Liver (tissue), 8 donors: ENCODE measurements at regions not wholly inside any gene's neighbourhood (a gene's known extent, or its start where the extent isn't known, plus 50 kb on each side); places are given as distances from the start of the nearest gene placed in this dataset.

ENCODE experiments used
- DNase-seq: peaks from one replicate; pipeline ENCODE4 v3.0.0-alpha.2; 2017; ENCODE audit warnings: low spot score
- H3K27ac ChIP-seq, 2 donors: one replicate each; pipeline ENCODE4 v1.7.0; 2013; ENCODE audit warnings: inconsistent platforms in 2 of 2, low read length in 2 of 2, control low read depth in 1 of 2, low read depth in 1 of 2, mild to moderate bottlenecking in 1 of 2
- H3K27me3 ChIP-seq, 4 donors: one replicate each; pipeline versions ENCODE4 v1.6.1 to v1.7.0; 2013; ENCODE audit warnings: low read length in 3 of 4, inconsistent platforms in 1 of 4, mild to moderate bottlenecking in 1 of 4, moderate library complexity in 1 of 4; ENCODE audit not compliant: control insufficient read depth in 4 of 4, insufficient read depth in 4 of 4
- H3K36me3 ChIP-seq, 4 donors: one replicate each; pipeline versions ENCODE4 v1.6.1 to v1.7.0; 2013; ENCODE audit warnings: low read length in 3 of 4, mild to moderate bottlenecking in 3 of 4, low read depth in 1 of 4, moderate library complexity in 1 of 4; ENCODE audit not compliant: control insufficient read depth in 4 of 4, insufficient read depth in 3 of 4
- H3K4me1 ChIP-seq, 4 donors: one replicate each; pipeline versions ENCODE4 v1.6.1 to v1.7.0; 2013; ENCODE audit warnings: low read length in 3 of 4, mild to moderate bottlenecking in 3 of 4, moderate library complexity in 1 of 4; ENCODE audit not compliant: control insufficient read depth in 4 of 4, insufficient read depth in 4 of 4
- H3K4me3 ChIP-seq, 3 donors: one replicate each; pipeline versions ENCODE4 v1.6.1 to v1.7.0; 2013; ENCODE audit warnings: low read length in 3 of 3, control low read depth in 1 of 3, low read depth in 1 of 3, mild to moderate bottlenecking in 1 of 3
- H3K9ac ChIP-seq, 2 donors: one replicate each; pipeline ENCODE4 v1.7.0; 2013; ENCODE audit warnings: low read length in 2 of 2, mild to moderate bottlenecking in 2 of 2, moderate library complexity in 2 of 2, control low read depth in 1 of 2, low read depth in 1 of 2
- H3K9me3 ChIP-seq, 4 donors: one replicate each; pipeline versions ENCODE4 v1.6.1 to v1.7.0; 2013; ENCODE audit warnings: low read length in 3 of 4; ENCODE audit not compliant: control insufficient read depth in 4 of 4
- EGR1 ChIP-seq, 2 donors: IDR thresholded peaks; 2 replicates each; pipeline ENCODE4 v1.6.1; 2016 to 2018; ENCODE audit warnings: antibody characterized with exemption in 2 of 2, low read depth in 2 of 2
- FOXA1 ChIP-seq: IDR thresholded peaks from 2 replicates; pipeline ENCODE4 v1.6.1; 2016; ENCODE audit warnings: antibody characterized with exemption
- FOXA2 ChIP-seq: IDR thresholded peaks from 2 replicates; pipeline ENCODE4 v1.6.1; 2016; ENCODE audit warnings: antibody characterized with exemption
- GABPA ChIP-seq, 2 donors: IDR thresholded peaks in 1 of 2; conservative IDR thresholded peaks in 1 of 2; 2 replicates each; pipeline ENCODE4 v1.6.1; 2016; ENCODE audit warnings: antibody characterized with exemption in 2 of 2, mild to moderate bottlenecking in 1 of 2, moderate library complexity in 1 of 2
- HNF4G ChIP-seq: IDR thresholded peaks from 2 replicates; pipeline ENCODE4 v1.6.1; 2016; ENCODE audit warnings: antibody characterized with exemption
- JUND ChIP-seq, 2 donors: IDR thresholded peaks; 2 replicates each; pipeline ENCODE4 v1.6.1; 2016; ENCODE audit warnings: antibody characterized with exemption in 2 of 2
- NR2F2 ChIP-seq: IDR thresholded peaks from 2 replicates; pipeline ENCODE4 v1.6.1; 2016; ENCODE audit warnings: antibody characterized with exemption
- RAD21 ChIP-seq, 2 donors: IDR thresholded peaks; 2 replicates each; pipeline ENCODE4 v1.6.1; 2016; ENCODE audit warnings: antibody characterized with exemption in 2 of 2, mild to moderate bottlenecking in 2 of 2
- RXRA ChIP-seq, 2 donors: IDR thresholded peaks; 2 replicates each; pipeline ENCODE4 v1.6.1; 2017 to 2018; ENCODE audit warnings: antibody characterized with exemption in 2 of 2, mild to moderate bottlenecking in 1 of 2
- SP1 ChIP-seq: IDR thresholded peaks from 2 replicates; pipeline ENCODE4 v1.6.1; 2018; ENCODE audit warnings: antibody characterized with exemption, mild to moderate bottlenecking
- TAF1 ChIP-seq: conservative IDR thresholded peaks from 2 replicates; pipeline ENCODE4 v1.6.1; 2016; ENCODE audit warnings: antibody characterized with exemption, mild to moderate bottlenecking
- YY1 ChIP-seq: IDR thresholded peaks from 2 replicates; pipeline ENCODE4 v1.6.1; 2016; ENCODE audit warnings: antibody characterized with exemption, mild to moderate bottlenecking
- whole genome bisulfite sequencing: extraction: QIAGEN DNeasy Blood & Tissue Kit; methylation state at CpG from one replicate; pipeline ENCODE4 v1.1.7; 2013; 5-methylcytosine and 5-hydroxymethylcytosine counted together
- TF ChIP-seq, protein P1 (sequence below): fragments of 150-350 bp; IDR thresholded peaks from 2 replicates; pipeline ENCODE4 v1.5.1; 2017; ENCODE audit warnings: improper control_type of control experiment, low read depth, low read length; ENCODE audit not compliant: missing input control
- TF ChIP-seq, protein P2 (sequence below): IDR thresholded peaks from 2 replicates; pipeline ENCODE4 v1.6.1; 2016; ENCODE audit warnings: antibody characterized with exemption
- TF ChIP-seq, protein P3 (sequence below): IDR thresholded peaks from 2 replicates; pipeline ENCODE4 v1.6.1; 2016; ENCODE audit warnings: antibody characterized with exemption, mild to moderate bottlenecking
- TF ChIP-seq, protein P4 (sequence below): IDR thresholded peaks from 2 replicates; pipeline ENCODE4 v1.6.1; 2016; ENCODE audit warnings: antibody characterized with exemption
- TF ChIP-seq, protein P5 (sequence below): IDR thresholded peaks from 2 replicates; pipeline ENCODE4 v1.6.1; 2016; ENCODE audit warnings: antibody characterized with exemption
- donor health status: healthy.
- donor health status: healthy.
- donor health status: healthy.
- donor health status: healthy.
- donor health status: healthy.

DNA sequence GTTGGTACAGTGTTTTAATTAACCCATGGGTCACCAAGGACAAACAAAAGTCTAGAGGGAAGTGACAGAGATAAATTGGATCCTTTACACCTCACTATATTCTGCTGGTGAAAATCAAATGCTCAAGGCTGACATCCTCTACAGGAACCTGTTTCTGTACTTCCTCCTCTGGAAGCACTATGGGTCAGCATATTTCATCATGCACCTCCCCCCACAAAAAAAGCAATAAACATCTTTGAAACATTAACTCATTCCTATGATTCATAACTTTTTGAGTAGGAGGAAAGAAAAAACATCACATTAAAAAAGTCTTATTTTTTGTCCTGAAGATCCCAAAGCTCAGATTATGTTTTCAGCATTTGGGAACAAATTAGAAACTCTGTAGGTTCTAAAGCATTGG, 588.3 kb upstream of the SGCG start:
- H3K9ac ChIP-seq: no peak overlapping the region
- H3K9me3 ChIP-seq: peaks cover 0 to 3% (median 0%) of the 10 kb centered on the region in 4 donors
- no peak overlapping the region for H3K27ac ChIP-seq
- no peak overlapping the region for H3K4me3 ChIP-seq
- no peak for DNase-seq
- H3K36me3 ChIP-seq: no peaks in the 10 kb centered on the region
- H3K27me3 ChIP-seq: peaks cover 0 to 2% (median 0%) of the 10 kb centered on the region in 4 donors
- TF ChIP-seq SP1 (no peak), RAD21 (IDR thresholded peaks at IDR 0.05) (no peak), NR2F2 (no peak), YY1 (no peak), GABPA (IDR thresholded peaks at IDR 0.05 in 1 of 2, conservative IDR thresholded peaks at IDR 0.05 in 1 of 2) (no peak), FOXA1 (no peak), RXRA (IDR thresholded peaks at IDR 0.05) (no peak)
- TF ChIP-seq, protein P1, sequence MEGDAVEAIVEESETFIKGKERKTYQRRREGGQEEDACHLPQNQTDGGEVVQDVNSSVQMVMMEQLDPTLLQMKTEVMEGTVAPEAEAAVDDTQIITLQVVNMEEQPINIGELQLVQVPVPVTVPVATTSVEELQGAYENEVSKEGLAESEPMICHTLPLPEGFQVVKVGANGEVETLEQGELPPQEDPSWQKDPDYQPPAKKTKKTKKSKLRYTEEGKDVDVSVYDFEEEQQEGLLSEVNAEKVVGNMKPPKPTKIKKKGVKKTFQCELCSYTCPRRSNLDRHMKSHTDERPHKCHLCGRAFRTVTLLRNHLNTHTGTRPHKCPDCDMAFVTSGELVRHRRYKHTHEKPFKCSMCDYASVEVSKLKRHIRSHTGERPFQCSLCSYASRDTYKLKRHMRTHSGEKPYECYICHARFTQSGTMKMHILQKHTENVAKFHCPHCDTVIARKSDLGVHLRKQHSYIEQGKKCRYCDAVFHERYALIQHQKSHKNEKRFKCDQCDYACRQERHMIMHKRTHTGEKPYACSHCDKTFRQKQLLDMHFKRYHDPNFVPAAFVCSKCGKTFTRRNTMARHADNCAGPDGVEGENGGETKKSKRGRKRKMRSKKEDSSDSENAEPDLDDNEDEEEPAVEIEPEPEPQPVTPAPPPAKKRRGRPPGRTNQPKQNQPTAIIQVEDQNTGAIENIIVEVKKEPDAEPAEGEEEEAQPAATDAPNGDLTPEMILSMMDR: no peak
- TF ChIP-seq, protein P2, sequence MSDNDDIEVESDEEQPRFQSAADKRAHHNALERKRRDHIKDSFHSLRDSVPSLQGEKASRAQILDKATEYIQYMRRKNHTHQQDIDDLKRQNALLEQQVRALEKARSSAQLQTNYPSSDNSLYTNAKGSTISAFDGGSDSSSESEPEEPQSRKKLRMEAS: no peak
- TF ChIP-seq, protein P3, sequence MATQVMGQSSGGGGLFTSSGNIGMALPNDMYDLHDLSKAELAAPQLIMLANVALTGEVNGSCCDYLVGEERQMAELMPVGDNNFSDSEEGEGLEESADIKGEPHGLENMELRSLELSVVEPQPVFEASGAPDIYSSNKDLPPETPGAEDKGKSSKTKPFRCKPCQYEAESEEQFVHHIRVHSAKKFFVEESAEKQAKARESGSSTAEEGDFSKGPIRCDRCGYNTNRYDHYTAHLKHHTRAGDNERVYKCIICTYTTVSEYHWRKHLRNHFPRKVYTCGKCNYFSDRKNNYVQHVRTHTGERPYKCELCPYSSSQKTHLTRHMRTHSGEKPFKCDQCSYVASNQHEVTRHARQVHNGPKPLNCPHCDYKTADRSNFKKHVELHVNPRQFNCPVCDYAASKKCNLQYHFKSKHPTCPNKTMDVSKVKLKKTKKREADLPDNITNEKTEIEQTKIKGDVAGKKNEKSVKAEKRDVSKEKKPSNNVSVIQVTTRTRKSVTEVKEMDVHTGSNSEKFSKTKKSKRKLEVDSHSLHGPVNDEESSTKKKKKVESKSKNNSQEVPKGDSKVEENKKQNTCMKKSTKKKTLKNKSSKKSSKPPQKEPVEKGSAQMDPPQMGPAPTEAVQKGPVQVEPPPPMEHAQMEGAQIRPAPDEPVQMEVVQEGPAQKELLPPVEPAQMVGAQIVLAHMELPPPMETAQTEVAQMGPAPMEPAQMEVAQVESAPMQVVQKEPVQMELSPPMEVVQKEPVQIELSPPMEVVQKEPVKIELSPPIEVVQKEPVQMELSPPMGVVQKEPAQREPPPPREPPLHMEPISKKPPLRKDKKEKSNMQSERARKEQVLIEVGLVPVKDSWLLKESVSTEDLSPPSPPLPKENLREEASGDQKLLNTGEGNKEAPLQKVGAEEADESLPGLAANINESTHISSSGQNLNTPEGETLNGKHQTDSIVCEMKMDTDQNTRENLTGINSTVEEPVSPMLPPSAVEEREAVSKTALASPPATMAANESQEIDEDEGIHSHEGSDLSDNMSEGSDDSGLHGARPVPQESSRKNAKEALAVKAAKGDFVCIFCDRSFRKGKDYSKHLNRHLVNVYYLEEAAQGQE: no peak
- TF ChIP-seq, protein P4, sequence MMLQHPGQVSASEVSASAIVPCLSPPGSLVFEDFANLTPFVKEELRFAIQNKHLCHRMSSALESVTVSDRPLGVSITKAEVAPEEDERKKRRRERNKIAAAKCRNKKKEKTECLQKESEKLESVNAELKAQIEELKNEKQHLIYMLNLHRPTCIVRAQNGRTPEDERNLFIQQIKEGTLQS: no peak
- H3K4me1 ChIP-seq: no peaks in the 10 kb centered on the region

DNA sequence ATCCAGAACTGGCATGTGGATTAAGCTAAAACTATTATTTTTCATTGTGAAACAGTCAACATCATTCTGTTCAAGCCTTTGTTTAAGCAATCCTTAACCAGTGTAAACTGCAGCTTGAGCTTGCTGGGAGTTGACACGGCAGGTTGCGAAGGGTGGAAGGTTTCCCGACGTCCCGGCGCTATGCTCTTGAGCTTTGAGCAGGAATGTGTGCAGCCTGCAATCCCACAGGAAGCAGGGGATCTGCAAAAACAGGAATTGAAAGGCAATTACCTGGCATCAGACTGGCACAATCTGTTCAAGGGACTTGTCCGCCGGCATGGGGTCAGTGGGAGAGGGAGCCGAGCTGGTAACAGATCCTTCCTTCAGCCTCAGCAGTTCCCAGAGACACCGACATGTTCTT, 586.7 kb upstream of the SGCG start:
- peaks cover 0 to 3% (median 0%) of the 10 kb centered on the region in 4 donors for H3K9me3 ChIP-seq
- no peak overlapping the region for H3K9ac ChIP-seq
- TF ChIP-seq RAD21 (IDR thresholded peaks at IDR 0.05) (no peak), JUND (IDR thresholded peaks at IDR 0.05) (no peak), TAF1 (no peak), EGR1 (IDR thresholded peaks at IDR 0.05; ENCODE audit: low read depth in 2 of 2) (no peak), NR2F2 (no peak), SP1 (no peak), RXRA (IDR thresholded peaks at IDR 0.05) (no peak), GABPA (IDR thresholded peaks at IDR 0.05 in 1 of 2, conservative IDR thresholded peaks at IDR 0.05 in 1 of 2) (no peak), FOXA2 (no peak), YY1 (no peak), HNF4G (no peak), FOXA1 (no peak)
- TF ChIP-seq, protein P5, sequence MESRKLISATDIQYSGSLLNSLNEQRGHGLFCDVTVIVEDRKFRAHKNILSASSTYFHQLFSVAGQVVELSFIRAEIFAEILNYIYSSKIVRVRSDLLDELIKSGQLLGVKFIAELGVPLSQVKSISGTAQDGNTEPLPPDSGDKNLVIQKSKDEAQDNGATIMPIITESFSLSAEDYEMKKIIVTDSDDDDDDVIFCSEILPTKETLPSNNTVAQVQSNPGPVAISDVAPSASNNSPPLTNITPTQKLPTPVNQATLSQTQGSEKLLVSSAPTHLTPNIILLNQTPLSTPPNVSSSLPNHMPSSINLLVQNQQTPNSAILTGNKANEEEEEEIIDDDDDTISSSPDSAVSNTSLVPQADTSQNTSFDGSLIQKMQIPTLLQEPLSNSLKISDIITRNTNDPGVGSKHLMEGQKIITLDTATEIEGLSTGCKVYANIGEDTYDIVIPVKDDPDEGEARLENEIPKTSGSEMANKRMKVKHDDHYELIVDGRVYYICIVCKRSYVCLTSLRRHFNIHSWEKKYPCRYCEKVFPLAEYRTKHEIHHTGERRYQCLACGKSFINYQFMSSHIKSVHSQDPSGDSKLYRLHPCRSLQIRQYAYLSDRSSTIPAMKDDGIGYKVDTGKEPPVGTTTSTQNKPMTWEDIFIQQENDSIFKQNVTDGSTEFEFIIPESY: no peak
- TF ChIP-seq, protein P4: no peak
- TF ChIP-seq, protein P2: no peak
- TF ChIP-seq, protein P1: no peak
- no peaks in the 10 kb centered on the region for H3K36me3 ChIP-seq
- no peak for DNase-seq
- peaks cover 0 to 2% (median 0%) of the 10 kb centered on the region in 4 donors for H3K27me3 ChIP-seq
- H3K4me1 ChIP-seq: no peaks in the 10 kb centered on the region
- no peak overlapping the region for H3K27ac ChIP-seq
- H3K4me3 ChIP-seq: no peak overlapping the region
- WGBS: 58% methylated on average over 10 of the region's 10 CpGs
